HG03175 (cell line): ENCODE measurements at regions not wholly inside any gene's neighbourhood (a gene's known extent, or its start where the extent isn't known, plus 50 kb on each side); places are given as distances from the start of the nearest gene placed in this dataset.

Experiments used
- ATAC-seq: cut with Tn5 transposase; IDR thresholded peaks from one replicate; pipeline ENCODE4 v1.9.1; 2021; ENCODE audit warnings: mild to moderate bottlenecking, moderate library complexity; ENCODE audit not compliant: unreplicated experiment

DNA sequence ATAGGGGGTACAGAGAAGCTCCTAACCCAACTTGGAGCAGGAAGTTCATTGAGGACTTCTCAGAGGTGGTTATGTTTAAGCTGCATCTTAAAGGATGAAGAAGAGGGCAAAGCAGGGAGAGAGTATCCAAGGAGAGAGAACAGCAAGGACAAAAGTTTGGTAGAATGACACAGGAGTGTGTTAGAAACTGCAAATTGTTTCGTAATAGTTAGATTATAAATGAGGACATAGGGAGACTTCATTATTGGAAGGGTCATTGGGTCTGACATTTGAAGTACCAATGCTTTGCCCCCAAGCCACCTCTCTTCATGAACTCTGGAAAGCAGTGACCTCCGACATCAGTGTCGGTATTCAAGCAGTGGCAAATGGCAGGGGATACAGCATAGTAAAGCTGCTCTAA lies 209.6 kb upstream of the JUN start:
- ATAC-seq = no peak

DNA sequence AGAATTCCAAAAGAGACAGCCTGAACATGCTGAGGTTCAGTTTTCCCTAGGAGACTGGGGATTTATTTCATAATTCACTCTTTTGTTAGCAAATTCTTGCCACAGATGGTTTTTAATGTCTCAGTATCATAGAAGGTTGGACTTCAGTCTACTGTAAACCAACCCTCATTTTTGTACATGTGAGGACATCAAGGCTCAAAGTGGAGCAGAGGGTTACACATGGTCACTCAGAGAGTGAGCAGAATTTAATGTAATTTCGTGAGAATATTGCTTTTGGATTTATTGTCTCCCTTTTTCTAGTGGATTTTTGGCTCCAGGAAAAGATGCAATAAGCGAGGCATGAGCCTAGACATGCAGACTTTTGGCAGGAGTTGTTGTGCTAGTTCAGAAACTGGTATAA lies 210.8 kb upstream of the JUN start:
- ATAC-seq = no peak

DNA sequence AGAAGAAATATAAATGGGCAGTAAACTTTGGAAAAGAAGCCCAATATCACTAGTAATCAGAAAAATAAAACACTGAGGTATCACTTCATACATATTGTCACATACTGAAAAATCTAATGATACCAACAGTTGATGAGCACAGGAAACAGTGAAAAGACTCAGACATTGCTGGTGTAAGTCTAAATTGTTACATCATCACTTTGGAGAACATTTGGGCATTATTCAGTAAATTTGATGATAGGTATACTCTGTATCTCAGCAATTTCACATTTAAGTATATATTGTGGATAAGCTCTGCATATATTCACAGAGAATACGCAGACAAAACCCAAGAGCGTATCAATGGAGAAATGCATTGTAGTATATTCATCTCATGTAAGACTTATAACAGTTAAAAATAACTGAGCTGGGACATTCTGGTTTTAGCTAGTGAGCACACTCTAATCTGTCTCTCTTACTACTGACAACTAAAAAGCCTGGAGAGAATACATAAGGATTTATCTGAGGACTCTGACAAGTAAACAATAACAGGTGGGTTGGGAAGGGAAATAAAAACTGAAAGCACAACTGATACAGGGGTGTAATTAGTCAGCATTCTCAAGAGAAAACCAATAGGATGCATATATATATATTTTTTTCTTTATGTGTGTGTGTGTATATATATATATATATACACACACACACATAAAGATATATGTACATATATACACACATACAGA lies 212.7 kb upstream of the JUN start:
- ATAC-seq = peak; percentile 92

DNA sequence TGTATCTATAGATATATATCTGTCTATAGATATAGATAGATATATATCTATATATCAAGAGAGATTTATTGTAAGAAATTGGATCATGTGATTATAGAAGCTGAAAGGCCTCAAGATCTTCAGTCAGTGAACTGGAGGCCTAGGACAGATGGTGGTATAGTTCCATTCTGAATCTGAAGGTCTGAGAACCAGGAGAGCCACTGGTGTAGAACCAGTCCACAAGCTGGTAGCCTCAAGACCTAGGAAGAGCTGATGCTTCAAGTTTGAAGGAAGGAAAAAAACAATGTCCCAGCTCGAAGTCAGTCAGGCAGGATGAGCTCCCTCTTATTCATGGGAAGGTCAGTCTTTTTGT lies 213.2 kb upstream of the JUN start:
- peak; percentile 69 for ATAC-seq

DNA sequence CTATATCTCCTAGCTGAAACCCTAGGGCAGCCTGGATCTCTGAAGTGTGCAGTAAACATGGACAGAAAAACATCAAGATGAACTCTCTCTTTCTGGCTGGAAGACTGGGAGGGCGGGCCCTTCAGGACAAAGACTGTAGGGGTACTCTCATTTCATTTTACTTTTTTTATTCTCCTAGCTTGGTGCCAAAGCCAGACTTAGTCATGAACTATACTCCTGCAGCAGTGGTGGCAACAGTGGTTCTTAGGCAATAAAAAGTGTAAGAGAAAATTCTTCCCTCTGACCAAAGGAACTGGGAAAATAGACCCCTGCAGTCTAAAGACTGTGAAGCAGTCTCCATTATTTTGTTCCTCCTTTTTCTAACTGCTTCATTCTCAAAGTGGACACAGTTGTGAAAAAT lies 213.8 kb upstream of the JUN start:
- ATAC-seq = no peak

DNA sequence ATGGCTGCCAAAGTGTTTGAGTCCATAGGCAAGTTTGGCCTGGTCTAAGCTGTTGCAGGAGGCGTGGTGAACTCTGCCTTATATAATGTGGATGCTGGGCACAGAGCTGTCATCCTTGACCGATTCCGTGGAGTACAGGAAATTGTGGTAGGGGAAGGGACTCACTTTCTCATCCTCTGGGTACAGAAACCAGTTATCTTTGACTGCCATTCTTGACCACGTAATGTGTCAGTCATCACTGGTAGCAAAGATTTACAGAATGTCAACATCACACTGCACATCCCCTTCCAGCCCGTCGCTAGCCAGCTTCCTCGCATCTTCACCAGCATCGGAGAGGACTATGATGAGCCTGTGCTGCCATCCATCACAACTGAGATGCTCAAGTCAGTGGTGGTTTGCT lies 215.8 kb upstream of the JUN start:
- ATAC-seq = no peak

DNA sequence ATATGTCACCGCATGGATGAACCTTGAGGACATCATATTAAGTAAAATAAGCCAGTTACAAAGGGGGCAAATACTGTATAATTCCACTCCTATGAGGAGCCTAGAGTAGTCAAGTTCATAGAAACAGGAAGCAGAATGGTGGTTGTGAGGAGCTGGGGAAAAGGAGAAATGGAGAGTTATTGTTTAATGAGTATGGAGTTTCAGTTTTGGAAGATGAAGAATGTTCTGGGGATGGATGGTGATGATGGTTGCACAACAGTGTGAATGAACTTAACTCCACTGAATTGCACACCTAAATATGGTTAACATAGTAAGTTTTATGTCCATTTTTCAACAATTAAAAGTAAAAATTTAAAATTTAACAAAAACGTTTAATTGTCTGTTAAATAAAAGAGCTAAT lies 220.9 kb upstream of the JUN start:
- no peak for ATAC-seq

DNA sequence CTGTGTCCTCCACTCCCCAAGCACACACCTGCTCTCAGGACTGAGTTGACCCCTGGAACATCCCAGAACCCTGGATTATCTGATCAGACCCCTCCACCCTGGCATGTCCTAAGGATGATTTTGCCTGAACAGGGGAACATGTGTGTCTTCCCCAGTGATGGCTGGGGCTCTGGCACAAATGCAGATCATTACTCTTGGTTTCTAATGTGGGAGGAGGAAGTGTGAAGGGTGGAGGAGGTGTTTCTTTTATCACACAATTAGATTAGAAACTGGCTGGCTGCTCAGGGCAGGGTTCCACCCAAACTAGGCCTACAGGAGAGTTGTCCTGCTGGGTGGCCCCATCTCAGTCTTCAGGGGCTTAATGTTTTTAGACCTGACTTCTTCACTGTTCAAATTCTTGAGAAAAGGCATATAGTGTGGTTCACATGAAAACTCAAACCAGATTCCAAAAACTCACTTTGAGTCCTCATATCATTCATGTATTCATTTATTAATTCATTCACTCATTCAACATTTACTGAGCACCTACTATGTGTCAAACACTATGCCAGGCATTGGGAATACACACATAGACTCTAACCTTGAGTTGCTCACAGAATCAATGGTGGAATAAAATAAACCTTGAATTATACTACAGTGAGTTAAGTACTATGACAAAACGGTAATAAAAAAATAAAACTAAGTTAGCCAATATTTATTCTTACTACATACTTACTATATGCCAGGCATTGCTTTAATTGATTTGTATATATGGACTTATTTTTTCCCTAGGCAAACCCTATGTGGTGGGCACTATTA lies 221.8 kb upstream of the JUN start:
- peak; percentile 57 for ATAC-seq

DNA sequence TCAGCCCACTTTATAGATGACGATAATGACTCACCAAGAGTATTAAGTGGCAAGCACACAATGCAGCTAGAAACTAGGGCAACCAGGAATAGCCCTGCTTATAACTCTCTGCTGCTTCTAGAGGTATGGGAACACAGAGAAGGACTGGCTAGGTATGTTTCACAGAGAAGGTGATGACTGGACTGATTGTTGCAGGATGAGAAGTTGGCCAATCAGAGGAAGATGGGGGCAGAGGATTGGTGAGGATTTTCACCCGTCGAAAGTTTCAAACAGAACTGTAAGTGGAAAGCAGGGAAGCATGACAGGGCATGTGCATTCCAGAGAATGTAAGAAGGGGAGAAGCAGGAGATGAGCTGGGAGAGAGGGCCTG lies 222.4 kb upstream of the JUN start:
- ATAC-seq = no peak

DNA sequence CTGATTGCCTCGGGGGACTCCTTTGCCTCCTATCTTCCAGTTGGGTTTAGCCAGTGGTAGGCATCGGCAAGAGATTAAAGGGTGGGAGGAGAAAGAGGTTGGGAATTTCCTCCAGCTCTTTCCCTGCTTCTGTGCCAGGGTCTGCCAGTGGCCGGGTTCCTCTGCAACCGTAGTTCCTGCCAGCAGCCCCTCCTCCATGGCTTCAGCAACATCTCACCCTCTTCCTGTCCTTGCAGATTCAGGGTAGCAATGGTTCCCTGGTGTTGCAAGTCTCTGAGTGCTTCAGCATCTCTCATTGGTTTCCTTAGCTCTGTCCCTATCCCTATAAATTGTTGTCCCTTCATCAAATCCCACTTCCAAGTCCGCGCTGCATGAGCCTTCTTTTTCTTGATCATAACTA lies 223.1 kb upstream of the JUN start:
- ATAC-seq = no peak

DNA sequence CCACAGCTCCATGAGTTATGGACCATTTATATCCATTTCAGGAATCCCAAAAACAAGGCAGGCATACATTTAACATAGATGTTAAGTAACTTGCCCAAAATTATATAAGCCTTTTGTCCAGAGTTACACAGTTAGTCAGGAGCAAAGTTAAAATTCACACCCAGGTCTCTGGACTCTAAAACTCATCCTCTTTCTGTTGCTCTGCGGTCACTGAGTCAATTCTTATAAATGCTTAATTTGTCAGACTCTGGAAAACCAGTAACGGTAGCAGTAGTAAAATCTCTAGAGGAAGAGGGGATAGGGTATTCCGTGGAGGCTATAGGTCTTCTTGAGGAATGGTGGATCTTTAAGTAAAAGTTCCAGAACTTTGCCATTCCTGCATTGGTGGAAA lies 223.6 kb upstream of the JUN start:
- ATAC-seq = peak; percentile 25

DNA sequence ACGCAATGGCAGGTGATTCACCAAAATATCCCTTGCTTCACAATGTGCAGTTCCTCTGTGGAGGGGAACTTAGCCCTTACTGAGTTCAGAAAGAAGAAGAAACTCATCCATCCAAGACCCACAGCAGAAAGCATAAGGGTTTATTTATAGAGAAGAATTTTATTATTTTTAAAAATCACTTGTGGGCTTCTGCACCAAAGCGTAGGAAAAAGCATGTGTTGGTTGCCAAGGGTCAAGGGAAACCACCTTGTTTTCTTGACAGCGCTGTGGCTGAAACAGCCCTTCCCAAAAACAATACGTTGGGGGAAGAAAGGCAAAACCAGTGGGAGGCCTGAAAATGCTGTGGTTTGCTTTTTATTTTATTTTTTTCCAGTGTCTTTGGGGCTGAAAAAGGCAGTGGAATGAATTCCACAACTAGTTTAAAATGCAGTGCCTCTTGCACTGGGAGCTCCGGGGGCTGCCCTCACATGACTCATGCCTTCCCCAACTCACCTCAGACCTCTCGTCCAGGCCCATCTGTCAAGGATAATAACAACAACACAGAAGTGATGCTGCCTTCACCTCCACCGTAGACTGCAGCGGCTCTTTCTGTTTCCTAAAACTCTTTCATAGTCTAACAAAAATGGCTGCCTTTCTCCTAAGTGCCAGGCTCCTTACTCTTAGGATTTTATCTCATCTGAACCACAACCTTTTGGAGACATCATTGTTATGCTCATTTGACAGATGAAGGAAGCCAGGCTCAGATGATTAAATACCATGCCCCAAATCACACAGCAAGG lies 224.2 kb upstream of the JUN start:
- peak; percentile 37 for ATAC-seq

DNA sequence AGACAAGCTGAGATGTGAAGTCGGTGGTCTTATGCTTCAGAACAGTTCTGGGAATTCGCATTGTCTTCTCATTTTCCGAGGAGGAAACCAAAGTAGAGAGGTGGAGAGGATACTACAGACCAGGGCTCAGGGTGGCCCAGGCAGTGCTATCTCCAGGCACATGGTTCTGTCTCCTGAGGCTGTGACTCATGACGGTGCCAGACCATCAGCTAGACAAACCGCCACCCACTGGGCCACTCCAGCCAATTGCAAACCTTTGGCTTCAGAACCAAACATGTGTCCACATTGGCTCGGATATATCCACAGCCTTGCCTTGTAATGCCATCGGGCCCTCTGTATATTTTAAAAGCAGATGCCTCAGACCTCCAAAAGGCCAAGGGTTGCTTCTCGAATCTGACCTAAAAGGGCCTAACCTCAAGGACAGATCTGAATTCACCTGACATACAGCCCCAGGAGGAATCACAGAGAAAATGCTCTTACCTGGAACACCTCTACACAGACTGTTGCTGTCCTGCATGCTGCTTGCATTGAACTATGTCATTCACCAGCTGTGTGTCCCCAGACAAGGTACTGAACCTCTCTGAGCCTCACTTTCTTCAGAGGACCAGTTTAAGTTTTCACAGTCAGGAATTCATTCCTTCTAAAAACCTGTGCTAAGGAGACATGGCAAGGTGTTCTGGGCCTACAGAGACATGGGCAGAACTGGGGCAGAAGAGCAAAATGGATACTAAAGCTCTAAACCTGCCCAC lies 224.9 kb upstream of the JUN start:
- no peak for ATAC-seq

DNA sequence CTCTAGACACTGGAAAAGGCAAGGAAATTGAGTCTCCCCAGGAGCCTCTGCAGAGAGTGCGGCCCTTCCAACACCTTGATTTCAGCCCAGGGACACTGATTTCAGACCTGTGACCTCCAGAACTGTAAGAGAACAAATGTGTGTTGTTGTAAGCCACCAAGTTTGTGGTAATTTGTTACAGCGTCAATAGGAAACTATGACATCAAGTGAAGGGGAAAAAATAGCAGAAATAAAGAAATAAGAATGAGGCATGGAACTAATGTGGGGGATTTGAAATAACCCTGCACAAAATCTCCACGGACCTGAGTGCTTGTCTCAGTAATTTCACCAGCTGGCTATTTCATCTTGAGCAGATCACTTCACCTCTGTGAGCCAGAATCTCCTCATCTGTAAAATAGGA lies 227.8 kb upstream of the JUN start:
- no peak for ATAC-seq

DNA sequence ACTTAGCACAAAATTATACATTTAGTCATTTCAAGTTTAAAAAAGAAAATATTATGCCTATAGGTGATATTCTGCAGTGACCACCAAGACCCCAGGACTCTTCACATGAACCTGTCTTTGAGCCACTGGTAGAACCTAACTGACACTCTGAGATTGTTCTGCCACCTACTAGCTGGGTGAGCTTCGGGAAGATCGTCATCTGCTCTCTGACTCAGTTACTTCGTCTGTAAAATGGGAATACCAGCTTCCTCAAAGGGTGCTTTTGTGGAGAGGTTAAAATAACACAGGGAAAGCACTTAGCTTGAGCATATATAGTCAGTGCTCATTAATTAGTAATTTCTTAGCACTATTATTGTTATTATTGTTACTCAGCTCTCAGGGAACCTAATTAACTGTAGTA lies 228.5 kb upstream of the JUN start:
- ATAC-seq = no peak

DNA sequence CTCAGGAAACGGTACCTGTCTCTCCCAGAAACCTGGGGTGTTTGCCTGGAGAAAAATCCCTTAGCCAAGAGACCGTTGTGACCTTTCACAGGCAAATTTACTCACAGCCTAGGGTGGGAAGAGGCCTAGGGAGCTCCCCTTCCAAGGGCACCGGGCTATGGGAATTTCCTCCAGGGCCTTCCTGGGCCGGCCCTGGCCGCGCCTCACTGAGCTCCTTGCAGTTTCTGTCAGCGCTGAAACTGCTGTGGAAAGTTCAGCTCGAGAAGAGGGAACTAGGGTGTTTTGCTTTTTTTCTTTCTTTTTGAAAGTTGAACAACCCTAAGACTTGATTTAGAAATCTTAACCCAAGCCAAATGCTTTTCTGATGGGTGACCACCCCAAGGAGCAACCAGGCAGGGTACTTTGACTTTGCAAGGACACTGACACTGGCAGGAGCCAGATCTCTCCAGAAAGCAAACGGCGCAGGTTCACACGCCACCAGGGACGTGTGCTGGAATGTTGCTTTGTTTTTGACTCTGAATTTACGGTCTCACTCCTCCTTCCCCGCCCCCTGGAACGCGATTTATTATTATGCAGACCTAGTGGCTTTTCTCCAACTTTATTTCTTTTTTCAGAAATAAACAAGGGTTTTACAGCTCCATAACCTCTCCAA lies 229.6 kb upstream of the JUN start:
- ATAC-seq = peak; percentile 64

DNA sequence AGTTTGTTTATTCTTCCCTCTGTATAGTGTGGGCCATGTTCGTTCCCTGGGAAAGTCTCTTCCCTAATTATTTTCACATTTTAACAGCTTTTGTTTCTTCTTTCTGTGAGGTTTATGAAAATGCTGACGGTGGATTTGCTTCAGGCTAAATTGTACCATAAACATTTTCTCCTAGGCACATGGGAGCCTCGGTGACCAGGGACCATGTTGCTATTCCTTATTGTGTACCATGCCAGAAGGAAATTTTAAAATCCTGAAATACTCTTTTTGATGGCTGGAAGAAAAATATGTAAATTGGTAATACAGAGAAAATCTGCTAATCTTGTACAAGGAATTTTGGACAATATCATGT lies 230.1 kb upstream of the JUN start:
- no peak for ATAC-seq

DNA sequence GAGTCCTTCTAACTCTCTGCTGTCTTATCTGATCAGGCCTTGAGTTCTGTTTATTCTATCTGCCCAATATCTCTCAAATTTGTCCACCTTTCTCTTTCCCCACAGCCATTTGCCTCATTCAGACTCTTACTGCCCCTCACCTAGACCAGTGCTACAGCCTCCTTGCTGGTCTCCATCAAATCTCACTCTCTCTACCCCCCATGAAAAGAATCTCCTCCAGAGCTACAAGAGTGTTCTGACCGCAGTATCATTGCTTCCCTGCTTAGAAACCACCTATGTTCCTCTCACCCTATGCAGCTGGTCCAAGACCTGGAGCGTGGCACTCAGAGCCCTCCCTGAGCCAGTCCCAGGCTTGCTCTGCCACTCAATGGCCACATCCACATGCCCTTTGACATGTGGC lies 231.0 kb upstream of the JUN start:
- ATAC-seq = no peak

DNA sequence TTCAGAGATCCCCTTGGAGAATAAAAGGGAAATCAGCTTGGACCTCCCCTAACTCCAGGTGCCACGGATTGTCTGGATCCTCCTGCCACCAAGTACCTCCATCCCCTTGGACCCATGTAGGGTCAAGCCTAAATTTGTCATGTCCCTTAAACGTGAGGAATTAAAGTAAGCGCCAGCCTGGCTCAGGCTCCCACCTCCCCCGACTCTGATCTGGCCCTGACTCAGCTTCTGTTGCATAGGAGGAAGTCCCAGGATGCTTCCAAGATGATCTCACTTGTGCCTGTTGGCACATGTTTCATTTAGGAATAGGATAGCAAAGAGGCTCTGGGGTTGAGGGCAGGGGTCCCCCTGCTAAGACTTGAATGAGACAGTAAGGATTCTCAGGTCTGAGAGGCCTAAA lies 231.9 kb upstream of the JUN start:
- no peak for ATAC-seq

DNA sequence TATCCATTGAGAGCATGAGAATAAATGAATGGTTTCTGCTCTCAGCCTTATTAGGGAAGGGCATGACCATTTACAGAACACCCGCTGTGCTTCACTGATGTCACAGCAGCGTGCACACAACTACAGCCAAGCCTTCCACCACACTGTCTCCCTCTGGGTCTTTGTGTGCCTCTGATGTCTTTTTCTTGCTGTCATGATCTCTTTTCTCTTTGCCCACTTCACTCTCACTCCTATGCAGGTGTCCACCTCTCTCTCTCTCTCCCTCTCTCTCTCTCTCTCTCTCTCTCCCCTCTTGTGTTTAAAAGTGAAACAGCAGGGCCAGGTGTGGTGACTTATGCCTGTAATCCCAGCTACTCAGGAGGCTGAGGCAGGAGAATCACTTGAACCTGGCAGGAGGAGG lies 232.5 kb upstream of the JUN start:
- ATAC-seq = no peak
